Pancreas (tissue), 10 donors: ENCODE measurements at regions not wholly inside any gene's neighbourhood (a gene's known extent, or its start where the extent isn't known, plus 50 kb on each side); places are given as distances from the start of the nearest gene placed in this dataset.

ENCODE experiments used
- ATAC-seq, 4 donors: fragments of 200-7000 bp; cut with Tn5 transposase; one replicate each; pipeline versions ENCODE4 v1.8.0 to v1.9.1; 2020; ENCODE audit warnings: mild to moderate bottlenecking in 4 of 4, moderate library complexity in 4 of 4
- DNase-seq, 6 donors: peaks; one replicate each; pipeline ENCODE4 v3.0.0-alpha.2; 2020
- FAIRE-seq: peaks from 2 replicates; lab custom pipeline; 2012; peaks lifted over from hg19 to GRCh38; lab: Jason Lieb, UNC
- H3K27ac ChIP-seq, 4 donors: fragments of 200-600 bp; sonication (generic); 1 replicate in 3 of 4; 2 replicates in 1 of 4; pipeline versions ENCODE4 v1.5.0 to v1.8.0; 2020
- H3K27me3 ChIP-seq, 4 donors: fragments of 200-600 bp; one replicate each; pipeline ENCODE4 v1.8.0; 2021
- H3K36me3 ChIP-seq, 3 donors: fragments of 200-600 bp; sonication (generic) in 1 of 3; one replicate each; pipeline versions ENCODE4 v1.5.0 to v1.8.0; 2020 to 2021
- H3K4me1 ChIP-seq, 3 donors: fragments of 200-600 bp; one replicate each; pipeline ENCODE4 v1.8.0; 2021
- H3K4me3 ChIP-seq, 4 donors: fragments of 200-600 bp; sonication (generic) in 2 of 4; one replicate each; pipeline versions ENCODE4 v1.5.0 to v1.8.0; 2020 to 2021
- H3K9me3 ChIP-seq, 4 donors: fragments of 200-600 bp; one replicate each; pipeline ENCODE4 v1.8.0; 2021
- WGBS, 2 donors: extraction: QIAGEN DNeasy Blood & Tissue Kit; methylation state at CpG; one replicate each; pipeline ENCODE4 v1.1.7; 2013; 5-methylcytosine and 5-hydroxymethylcytosine counted together
- intact Hi-C, 3 donors: fragments of 100-400 bp; cut with DNase I; formaldehyde crosslinking; loops; one replicate each; pipeline versions ENCODE4 v1.11.1 to v1.14.2; 2022
- TF ChIP-seq, protein P1 (sequence below), 4 donors: fragments of 200-600 bp; sonication (generic) in 3 of 4; IDR thresholded peaks; one replicate each; pipeline versions ENCODE4 v1.5.0 to v1.8.0; 2021; ENCODE audit warnings: antibody characterized with exemption in 4 of 4
- donor health status: healthy with polysubstance abuse.
- donor health status: DM: no; HTN: no; CAD: no; lungs with moderate emphysema.
- donor health status: DM: no; HTN: no; CAD: no.
- donor health status: control.
- donor health status: control.
- donor health status: Bipolar disorder and iron deficiency.
- donor health status: DM: yes; HTN: yes; CAD: no.
- donor health status: DM: no; HTN: no; CAD: no.
- donor health status: DM: no; HTN: no; CAD: no.
- donor health status: DM: yes; HTN: yes; CAD: no.

GRCh38 chr10:108208732-108209131 lies 1044.2 kb upstream of the SORCS1 start:
- WGBS, 2 donors, result 77 to 91% methylated on average over 2 of the region's 2 CpGs
- Histone ChIP-seq H3K36me3 (no peaks in the 10 kb centered on the region), H3K27me3 (no peaks in the 10 kb centered on the region), H3K27ac (no peak overlapping the region), H3K9me3 (no peaks in the 10 kb centered on the region), H3K4me1 (no peaks in the 10 kb centered on the region), H3K4me3 (no peak overlapping the region)
- no peak for DNase-seq
- no peak for ATAC-seq
- no peak for FAIRE-seq
- intact Hi-C loops, result no loop called here
- TF ChIP-seq, protein P1, sequence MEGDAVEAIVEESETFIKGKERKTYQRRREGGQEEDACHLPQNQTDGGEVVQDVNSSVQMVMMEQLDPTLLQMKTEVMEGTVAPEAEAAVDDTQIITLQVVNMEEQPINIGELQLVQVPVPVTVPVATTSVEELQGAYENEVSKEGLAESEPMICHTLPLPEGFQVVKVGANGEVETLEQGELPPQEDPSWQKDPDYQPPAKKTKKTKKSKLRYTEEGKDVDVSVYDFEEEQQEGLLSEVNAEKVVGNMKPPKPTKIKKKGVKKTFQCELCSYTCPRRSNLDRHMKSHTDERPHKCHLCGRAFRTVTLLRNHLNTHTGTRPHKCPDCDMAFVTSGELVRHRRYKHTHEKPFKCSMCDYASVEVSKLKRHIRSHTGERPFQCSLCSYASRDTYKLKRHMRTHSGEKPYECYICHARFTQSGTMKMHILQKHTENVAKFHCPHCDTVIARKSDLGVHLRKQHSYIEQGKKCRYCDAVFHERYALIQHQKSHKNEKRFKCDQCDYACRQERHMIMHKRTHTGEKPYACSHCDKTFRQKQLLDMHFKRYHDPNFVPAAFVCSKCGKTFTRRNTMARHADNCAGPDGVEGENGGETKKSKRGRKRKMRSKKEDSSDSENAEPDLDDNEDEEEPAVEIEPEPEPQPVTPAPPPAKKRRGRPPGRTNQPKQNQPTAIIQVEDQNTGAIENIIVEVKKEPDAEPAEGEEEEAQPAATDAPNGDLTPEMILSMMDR (IDR thresholded peaks at IDR 0.05), result no peak

DNA sequence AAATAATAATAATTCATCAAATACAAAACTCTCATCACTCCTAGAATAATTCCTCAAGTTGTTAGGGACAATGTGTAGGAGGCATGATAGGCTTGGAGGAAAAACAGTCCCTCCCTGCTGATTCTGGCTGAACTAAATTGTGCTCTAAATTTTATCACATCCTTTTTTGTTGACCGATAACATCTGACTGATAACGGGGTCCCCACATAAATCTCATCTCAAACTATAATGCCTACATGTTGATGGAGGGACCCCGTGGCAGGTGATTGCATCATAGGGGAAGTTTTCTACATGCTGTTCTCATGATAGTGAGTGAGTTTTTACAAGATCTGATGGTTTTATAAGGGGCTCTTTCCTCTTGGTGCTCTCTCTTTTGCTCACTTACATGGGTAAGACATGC lies 1043.5 kb upstream of the SORCS1 start:
- DNase-seq, result no peak
- ATAC-seq, result no peak
- no peak overlapping the region for H3K4me3 ChIP-seq
- TF ChIP-seq, protein P1 (IDR thresholded peaks at IDR 0.05), result no peak
- no peaks in the 10 kb centered on the region for H3K9me3 ChIP-seq
- H3K27me3 ChIP-seq, result no peaks in the 10 kb centered on the region
- H3K27ac ChIP-seq, result no peak overlapping the region
- no peaks in the 10 kb centered on the region for H3K36me3 ChIP-seq
- FAIRE-seq, result no peak
- intact Hi-C loops, result no loop called here
- H3K4me1 ChIP-seq, result no peaks in the 10 kb centered on the region
- WGBS, 2 donors, result 63 to 72% methylated on average over 3 of the region's 3 CpGs

DNA sequence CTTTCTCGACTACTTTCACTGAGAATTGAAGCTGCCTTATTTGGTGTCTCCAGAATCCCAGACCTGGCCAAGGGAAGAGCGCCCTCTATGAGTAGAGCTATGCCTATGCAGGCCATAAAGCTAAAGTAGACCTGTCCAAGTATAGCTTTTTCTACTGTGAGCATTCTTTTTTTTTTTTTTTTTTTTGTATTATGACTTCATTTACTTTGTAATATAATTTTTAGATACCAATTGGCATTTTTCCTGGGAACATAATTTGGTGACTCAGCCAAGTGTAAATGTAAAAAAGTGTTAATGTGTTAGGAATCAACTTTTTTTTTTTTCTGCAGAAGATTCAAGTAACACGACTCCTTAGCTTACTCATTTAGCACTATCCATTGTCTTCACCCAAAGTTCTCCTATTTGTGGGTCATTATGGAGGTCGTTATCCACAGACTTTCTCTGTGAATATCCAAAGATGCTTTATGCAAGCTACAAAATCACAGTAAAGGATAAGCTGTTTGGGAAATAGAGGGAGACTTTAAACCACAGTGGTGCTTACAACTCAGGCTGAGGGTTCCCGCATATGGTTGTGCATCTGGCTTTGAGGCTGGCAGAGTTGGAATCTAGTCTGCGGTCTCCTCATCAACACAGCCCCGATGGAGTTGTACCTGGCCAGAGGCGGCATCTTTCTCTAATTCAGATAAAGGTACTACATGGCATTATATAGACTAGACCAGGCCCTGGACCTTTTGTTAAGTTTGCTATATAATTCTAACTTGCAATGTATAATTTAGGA lies 1040.2 kb upstream of the SORCS1 start:
- no peaks in the 10 kb centered on the region for H3K9me3 ChIP-seq
- TF ChIP-seq, protein P1 (IDR thresholded peaks at IDR 0.05), result peak in 3 of 4 donors; percentile 27 to 47 (median 45)
- H3K4me3 ChIP-seq, result no peak overlapping the region
- H3K4me1 ChIP-seq, result no peaks in the 10 kb centered on the region
- no peak overlapping the region for H3K27ac ChIP-seq
- intact Hi-C loops, result no loop called here
- H3K27me3 ChIP-seq, result no peaks in the 10 kb centered on the region
- ATAC-seq (peak; percentile 53 to 84 (median 70)), FAIRE-seq (no peak), DNase-seq (peak in 1 of 6 donors; percentile 29)
- no peaks in the 10 kb centered on the region for H3K36me3 ChIP-seq
- 54 to 55% methylated on average over 8 of the region's 8 CpGs for WGBS, 2 donors

- TF ChIP-seq, protein P1 (IDR thresholded peaks at IDR 0.05), result no peak
- no peaks in the 10 kb centered on the region for H3K27me3 ChIP-seq
- H3K4me1 ChIP-seq, result no peaks in the 10 kb centered on the region
- FAIRE-seq, result no peak
- ATAC-seq, result no peak
- peak in 1 of 6 donors; percentile 14 for DNase-seq
- H3K4me3 ChIP-seq, result no peak overlapping the region
- intact Hi-C loops, result no loop called here
- H3K27ac ChIP-seq, result no peak overlapping the region
- H3K9me3 ChIP-seq, result no peaks in the 10 kb centered on the region
- 69 to 76% methylated on average over 3 of the region's 3 CpGs for WGBS, 2 donors
- no peaks in the 10 kb centered on the region for H3K36me3 ChIP-seq
Observed at GRCh38 chr10:108203905-108204527, 1039.5 kb upstream of the SORCS1 start.
